GM18873 (cell line): ENCODE measurements at regions not wholly inside any gene's neighbourhood (a gene's known extent, or its start where the extent isn't known, plus 50 kb on each side); places are given as distances from the start of the nearest gene placed in this dataset.
"Not testable (repeated sequence)": the region's sequence is repeated elsewhere in the genome, so short reads cannot be mapped to it uniquely, and the experiment has no call there.

Source experiments
- ATAC-seq: cut with Tn5 transposase; IDR thresholded peaks from one replicate; pipeline ENCODE4 v1.9.1; 2021; ENCODE audit warnings: mild to moderate bottlenecking, moderate library complexity, moderate number of reproducible peaks; ENCODE audit not compliant: unreplicated experiment, low FRiP score

GRCh38 chr3:6315906-6316305, 545.0 kb upstream of the GRM7 start:
- ATAC-seq = no peak

- ATAC-seq = no peak
These were observed 538.9 kb upstream of the GRM7 start for GRCh38 chr3:6321999-6322398.

GRCh38 chr3:6326771-6327170, 534.1 kb upstream of the GRM7 start:
- ATAC-seq = no peak

GRCh38 chr3:6340980-6341325, 520.0 kb upstream of the GRM7 start:
- not testable (repeated sequence) for ATAC-seq

DNA sequence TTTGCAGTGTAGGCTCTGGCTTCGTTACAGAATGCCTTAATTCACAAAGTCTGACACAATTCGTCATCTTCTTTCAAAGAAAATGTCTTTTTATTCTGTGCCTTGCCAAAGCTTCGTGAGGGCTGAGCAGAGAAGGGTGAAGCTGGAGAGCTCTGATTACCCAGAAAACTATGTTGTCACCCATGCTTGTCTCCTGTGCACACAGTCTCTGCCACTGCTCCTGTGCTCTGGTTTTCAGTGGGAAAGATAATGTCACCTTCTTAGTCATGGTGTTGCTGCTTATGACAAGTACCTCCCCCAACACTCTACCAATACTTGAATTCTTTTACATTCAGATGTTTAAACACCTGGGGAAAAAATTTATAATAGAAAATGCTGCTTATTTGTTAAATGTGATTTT, 509.2 kb upstream of the GRM7 start:
- no peak for ATAC-seq

- no peak for ATAC-seq
These were observed 506.3 kb upstream of the GRM7 start for GRCh38 chr3:6354653-6355052.

- ATAC-seq = no peak
These were observed 498.5 kb upstream of the GRM7 start for GRCh38 chr3:6362406-6362805.

- no peak for ATAC-seq
These were observed 493.7 kb upstream of the GRM7 start for GRCh38 chr3:6367171-6367570.

- no peak for ATAC-seq
These were observed 468.8 kb upstream of the GRM7 start for GRCh38 chr3:6392123-6392522.

GRCh38 chr3:6394944-6395343, 466.0 kb upstream of the GRM7 start:
- ATAC-seq = no peak

DNA sequence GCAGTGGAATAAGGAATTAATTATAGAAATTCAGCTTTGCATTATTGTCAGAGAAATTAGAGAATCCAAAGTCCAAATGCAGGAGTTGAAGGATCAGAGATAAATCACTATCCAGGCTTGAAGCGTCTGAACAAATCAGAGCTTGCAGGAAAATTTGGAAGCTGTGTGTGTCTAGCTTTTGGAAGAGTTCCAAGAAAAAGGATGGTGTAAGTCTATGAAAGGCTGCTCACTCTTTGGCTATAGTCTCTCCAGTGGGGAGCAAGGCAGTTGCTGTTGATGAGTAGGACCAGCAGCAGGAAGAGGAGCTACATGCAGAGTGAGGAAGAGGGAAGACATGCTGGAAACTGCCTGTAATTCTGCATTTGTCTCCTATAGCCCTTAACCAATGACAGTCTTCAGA, 464.3 kb upstream of the GRM7 start:
- ATAC-seq = no peak

- ATAC-seq = not testable (repeated sequence)
These were observed 458.2 kb upstream of the GRM7 start for GRCh38 chr3:6402666-6403065.

DNA sequence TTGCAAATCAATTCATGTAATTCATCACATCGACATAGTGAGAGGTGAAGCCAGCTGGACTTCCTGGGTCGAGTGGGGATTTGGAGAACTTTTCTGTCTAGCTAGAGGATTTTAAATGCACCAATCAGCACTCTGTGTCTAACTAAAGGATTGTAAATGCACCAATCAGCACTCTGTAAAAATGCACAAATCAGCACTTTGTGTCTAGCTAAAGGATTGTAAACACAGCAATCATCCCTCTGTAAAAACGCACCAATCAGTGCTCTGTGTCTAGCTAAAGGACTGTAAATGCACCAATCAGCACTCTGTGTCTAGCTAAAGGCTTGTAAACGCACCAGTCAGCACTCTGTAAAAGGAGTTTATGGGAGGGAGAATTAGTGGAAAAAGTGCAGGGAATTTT, 454.0 kb upstream of the GRM7 start:
- not testable (repeated sequence) for ATAC-seq

GRCh38 chr3:6416049-6416661, 444.8 kb upstream of the GRM7 start:
- no peak for ATAC-seq

DNA sequence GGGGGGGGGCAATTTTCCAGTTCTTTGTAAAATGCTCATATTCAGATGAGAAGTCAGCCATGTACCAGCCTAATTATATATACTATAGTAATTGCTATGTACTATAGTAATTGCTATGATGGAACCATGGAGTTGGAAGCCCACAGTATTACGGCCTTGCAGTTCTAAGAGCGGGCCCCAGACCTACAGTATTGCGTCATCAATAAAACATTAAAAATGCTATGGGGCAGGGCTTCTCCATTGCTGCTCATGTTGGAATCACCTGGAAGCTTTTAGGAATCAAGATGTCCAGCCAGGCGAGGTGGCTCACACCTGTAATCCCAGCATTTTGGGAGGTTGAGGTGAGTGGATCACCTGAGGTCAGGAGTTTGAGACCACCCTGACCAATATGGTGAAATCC, 443.7 kb upstream of the GRM7 start:
- no peak for ATAC-seq

- ATAC-seq = no peak
These were observed 442.4 kb upstream of the GRM7 start for GRCh38 chr3:6418485-6418884.

- ATAC-seq = no peak
These were observed 439.1 kb upstream of the GRM7 start for GRCh38 chr3:6421666-6422445.

DNA sequence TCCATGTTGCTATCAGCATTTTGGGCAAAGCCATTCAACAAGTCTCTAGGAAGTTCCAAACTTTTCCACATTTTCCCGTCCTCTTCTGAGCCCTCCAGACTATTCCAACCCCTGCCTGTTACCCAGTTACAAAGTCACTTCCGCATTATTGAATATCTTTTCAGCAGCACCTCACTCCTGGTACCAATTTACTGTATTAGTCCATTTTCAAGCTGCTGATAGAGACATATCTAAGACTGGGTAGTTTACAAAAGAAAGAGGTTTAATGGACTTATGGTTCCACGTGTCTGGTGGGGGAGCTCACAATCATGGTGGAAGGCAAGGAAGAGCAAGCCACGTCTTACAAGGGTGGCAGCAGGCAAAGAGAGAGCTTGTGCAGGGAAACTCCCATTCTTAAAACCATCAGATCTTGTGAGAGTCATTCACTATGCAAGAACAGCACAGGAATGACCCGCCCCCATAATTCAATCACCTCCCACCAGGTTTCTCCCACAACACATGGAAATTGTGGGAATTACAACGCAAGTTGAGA, 435.6 kb upstream of the GRM7 start:
- ATAC-seq = no peak

DNA sequence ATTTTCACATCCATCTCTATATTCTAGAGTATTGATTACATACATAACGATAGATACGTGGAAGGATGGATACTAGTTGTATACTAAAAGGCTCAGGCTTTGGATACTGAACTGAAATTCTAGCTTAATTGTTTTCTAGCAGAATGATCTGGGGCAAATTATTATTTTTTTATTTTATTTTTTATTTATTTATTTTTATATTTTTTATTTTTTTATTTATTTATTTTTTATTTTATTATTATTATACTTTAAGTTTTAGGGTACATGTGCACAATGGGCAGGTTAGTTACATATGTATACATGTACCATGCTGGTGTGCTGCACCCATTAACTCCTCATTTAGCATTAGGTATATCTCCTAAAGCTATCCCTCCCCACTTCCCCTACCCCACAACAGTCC, 432.6 kb upstream of the GRM7 start:
- not testable (repeated sequence) for ATAC-seq

DNA sequence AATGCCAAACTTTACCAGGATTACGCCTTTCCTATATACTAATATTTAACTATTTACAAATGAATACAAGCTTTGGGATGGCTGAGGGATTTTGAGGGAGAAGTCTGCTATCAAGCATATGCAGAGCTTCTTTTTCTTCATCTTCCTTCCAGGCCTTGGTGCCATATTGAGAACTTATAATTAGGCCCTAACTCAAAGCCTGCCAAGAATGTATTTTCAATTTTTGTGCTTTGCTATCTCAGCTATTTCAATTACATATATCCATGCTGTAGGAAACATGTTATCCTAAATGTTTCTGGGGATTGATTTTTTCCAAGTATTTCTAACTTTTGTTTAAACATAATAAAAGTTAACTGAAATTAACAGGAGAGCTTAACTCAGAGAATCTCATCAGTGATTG, 425.0 kb upstream of the GRM7 start:
- ATAC-seq = no peak

DNA sequence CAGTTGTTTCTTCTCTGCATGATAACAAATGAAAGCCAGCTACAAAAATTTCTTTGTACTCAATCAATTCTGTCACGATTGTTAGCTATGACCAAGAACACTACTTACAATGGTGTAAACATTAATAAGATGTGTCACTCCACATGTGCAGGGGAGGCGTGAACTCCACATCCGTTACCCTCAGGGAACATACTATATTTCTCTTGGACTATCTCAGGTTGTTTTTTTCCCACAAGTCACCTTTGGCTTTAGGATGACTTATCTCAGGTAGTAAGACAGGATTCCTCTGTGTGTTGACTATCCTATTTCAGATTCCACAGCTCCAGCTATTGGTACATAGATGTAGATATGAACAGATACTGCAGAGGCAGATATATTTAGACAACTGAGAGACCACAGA, 423.3 kb upstream of the GRM7 start:
- ATAC-seq = no peak

- ATAC-seq = no peak
These were observed 422.9 kb upstream of the GRM7 start for GRCh38 chr3:6438031-6438430.
